ENCODE measurements at regions not wholly inside any gene's neighbourhood (a gene's known extent, or its start where the extent isn't known, plus 50 kb on each side); places are given as distances from the start of the nearest gene placed in this dataset.

DNA sequence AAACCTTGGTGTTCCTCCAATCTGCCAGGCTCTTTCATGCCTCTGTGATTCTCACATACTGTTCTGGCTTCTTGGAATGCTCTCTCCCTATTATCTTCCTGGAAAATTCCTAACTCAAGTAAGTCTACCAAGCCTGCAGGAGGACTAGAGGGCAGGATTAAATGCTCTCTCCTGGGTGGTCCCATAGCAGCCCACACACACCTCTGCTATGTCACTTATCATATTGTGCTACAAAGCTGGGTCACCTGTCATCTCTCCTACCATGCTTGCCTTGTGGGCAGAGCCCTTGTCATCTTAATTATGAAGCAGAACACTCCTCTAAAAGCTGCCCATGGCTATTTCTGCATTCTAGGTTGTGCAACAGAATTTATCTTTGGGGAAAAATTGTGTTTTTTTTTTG lies 344.5 kb upstream of the NOCT start:
- no peak for TF ChIP-seq EZH2phosphoT487 (IDR thresholded peaks at IDR 0.05; ENCODE audit: insufficient read depth, low read depth)
- no peak for TF ChIP-seq EZH2 (IDR thresholded peaks at IDR 0.05; ENCODE audit: insufficient read depth, poor library complexity, severe bottlenecking)

Data from GM23248 (cell line).